ENCODE measurements at regions not wholly inside any gene's neighbourhood (a gene's known extent, or its start where the extent isn't known, plus 50 kb on each side); places are given as distances from the start of the nearest gene placed in this dataset.

DNA sequence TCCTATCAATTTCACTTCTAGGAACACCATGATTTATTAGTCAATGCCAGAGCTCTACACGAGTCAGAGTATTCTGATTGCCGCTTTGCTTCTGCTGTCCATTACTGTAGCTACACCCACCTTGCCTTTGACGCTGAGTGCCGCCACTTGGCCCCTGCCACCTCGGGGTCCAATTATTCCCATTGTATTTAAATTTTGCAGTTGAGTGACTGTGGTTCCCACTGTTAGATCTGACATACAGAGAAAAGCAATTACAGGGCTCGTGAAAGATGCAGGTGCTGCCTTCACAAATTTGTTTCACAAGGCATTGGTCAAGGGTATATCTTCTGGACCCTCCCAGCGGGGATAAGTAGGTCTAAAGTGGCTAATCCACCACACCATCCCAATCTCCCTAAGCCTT, 428.9 kb downstream of the SIPA1L2 start (continued):
- no peak for TF ChIP-seq SIN3A (conservative IDR thresholded peaks at IDR 0.05 in 1 of 2, IDR thresholded peaks at IDR 0.05 in 1 of 2; ENCODE audit: low read depth in 1 of 2, low read length in 2 of 2)

Data from H1 (cell line).